Heart right ventricle (tissue), 16 donors: ENCODE measurements at regions not wholly inside any gene's neighbourhood (a gene's known extent, or its start where the extent isn't known, plus 50 kb on each side); places are given as distances from the start of the nearest gene placed in this dataset.

Experiments used
- ATAC-seq, 8 donors: fragments of 200-7000 bp; cut with Tn5 transposase; one replicate each; pipeline ENCODE4 v1.9.1; 2020; ENCODE audit warnings: mild to moderate bottlenecking in 8 of 8, moderate library complexity in 8 of 8, moderate number of reproducible peaks in 1 of 8
- DNase-seq, 2 donors: peaks; one replicate each; pipeline ENCODE4 v3.0.0-alpha.2; 2020
- H3K27ac ChIP-seq, 10 donors: fragments of 200-600 bp; sonication (generic) in 2 of 10; one replicate each; pipeline versions ENCODE4 v1.5.0 to v1.8.0; 2020 to 2022; ENCODE audit warnings: mild to moderate bottlenecking in 3 of 10
- H3K27me3 ChIP-seq, 7 donors: fragments of 200-600 bp; one replicate each; pipeline ENCODE4 v1.8.0; 2021 to 2022; ENCODE audit warnings: mild to moderate bottlenecking in 2 of 7
- H3K36me3 ChIP-seq, 9 donors: fragments of 200-600 bp; sonication (generic) in 1 of 9; one replicate each; pipeline versions ENCODE4 v1.5.0 to v1.8.0; 2020 to 2022; ENCODE audit warnings: mild to moderate bottlenecking in 2 of 9
- H3K4me1 ChIP-seq, 9 donors: fragments of 200-600 bp; sonication (generic) in 1 of 9; one replicate each; pipeline versions ENCODE4 v1.5.0 to v1.8.0; 2020 to 2022; ENCODE audit warnings: mild to moderate bottlenecking in 4 of 9
- H3K4me3 ChIP-seq, 10 donors: fragments of 200-600 bp; sonication (generic) in 2 of 10; one replicate each; pipeline versions ENCODE4 v1.5.0 to v1.8.0; 2020 to 2022; ENCODE audit warnings: mild to moderate bottlenecking in 7 of 10, moderate library complexity in 2 of 10
- H3K9me3 ChIP-seq, 11 donors: fragments of 200-600 bp in 10 of 11; sonication (generic) in 2 of 11; one replicate each; pipeline versions ENCODE4 v1.5.0 to v1.8.0; 2013 to 2022; ENCODE audit warnings: mild to moderate bottlenecking in 2 of 11, control low read depth in 1 of 11, moderate library complexity in 1 of 11
- WGBS, 2 donors: extraction: QIAGEN DNeasy Blood & Tissue Kit; methylation state at CpG; one replicate each; pipeline ENCODE4 v1.1.7; 2013; ENCODE audit warnings: inconsistent platforms in 1 of 2; 5-methylcytosine and 5-hydroxymethylcytosine counted together
- intact Hi-C, 10 donors: fragments of 100-400 bp; cut with DNase I; formaldehyde crosslinking; loops; one replicate each; pipeline versions ENCODE4 v1.11.1 to v1.14.2; 2022
- TF ChIP-seq, protein P1 (sequence below), 9 donors: fragments of 200-600 bp; sonication (generic) in 2 of 9; IDR thresholded peaks; one replicate each; pipeline versions ENCODE4 v1.5.0 to v1.8.0; 2021 to 2022; ENCODE audit warnings: antibody characterized with exemption in 9 of 9, mild to moderate bottlenecking in 5 of 9, moderate library complexity in 1 of 9
- donor health status: Arrhythmogenic right ventricular cardiomyopathy.
- donor health status: ischemic (EF 13 %, LVEDD 7.1; RV severe dilation, severe dysfunction).
- donor health status: healthy with polysubstance abuse.
- donor health status: DM: no; HTN: yes; CAD: no.
- donor health status: DM: no; HTN: no; CAD: no.
- donor health status: ischemic (EF 25% LVEDD 6.9; RV normal size, moderate dysfunction).
- donor health status: ischemic (EF 25% LVEDD 5.7; RV mildly dilated, moderate dysfunction).
- donor health status: healthy.
- donor health status: DM: yes; HTN: yes; CAD: no.
- donor health status: Ischemic cardiomyopathy.
- donor health status: ischemic (EF 35%, LVEDD 5.7; RV mildly dilated, moderate dysfunction).
- donor health status: nonischemic (EF 11% LVEDD 7.7; RV severe dilation, severe dysfunction).
- donor health status: DM: yes; HTN: yes; CAD: no.
- donor health status: PGD.
- donor health status: ischemic (EF 29% LVEDD 5.4; RV normal size, mild dysfunction).
- donor health status: nonischemic (EF 23%, LVEDD 6.1; RV moderate dilation, normal function).

DNA sequence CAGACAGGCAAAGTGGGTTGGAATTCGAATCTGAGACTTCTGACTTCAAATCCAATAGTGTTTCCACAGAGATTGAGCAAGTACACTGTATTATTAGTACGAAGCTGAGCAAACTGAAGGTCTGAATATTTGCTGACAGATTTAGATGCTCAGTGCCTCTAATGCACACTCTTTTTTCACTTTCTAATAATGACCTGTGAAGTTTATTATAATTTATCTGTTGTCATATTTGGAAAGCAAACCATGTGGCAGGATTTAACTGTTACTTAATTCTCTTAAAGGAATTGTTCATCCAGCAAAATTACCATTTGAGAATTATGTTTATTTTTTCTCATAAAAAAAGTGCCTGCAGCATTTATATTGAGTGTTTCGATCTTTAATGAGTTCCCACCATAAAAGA is 277.3 kb downstream of the DMRT2 start:
- H3K4me1 ChIP-seq: no peaks in the 10 kb centered on the region
- 65 to 69% methylated on average over 3 of the region's 3 CpGs for WGBS, 2 donors
- no peak overlapping the region for H3K27ac ChIP-seq
- DNase-seq (no peak), ATAC-seq (no peak)
- H3K9me3 ChIP-seq: no peaks in the 10 kb centered on the region
- intact Hi-C loops: no loop called here
- H3K4me3 ChIP-seq: no peak overlapping the region
- TF ChIP-seq, protein P1, sequence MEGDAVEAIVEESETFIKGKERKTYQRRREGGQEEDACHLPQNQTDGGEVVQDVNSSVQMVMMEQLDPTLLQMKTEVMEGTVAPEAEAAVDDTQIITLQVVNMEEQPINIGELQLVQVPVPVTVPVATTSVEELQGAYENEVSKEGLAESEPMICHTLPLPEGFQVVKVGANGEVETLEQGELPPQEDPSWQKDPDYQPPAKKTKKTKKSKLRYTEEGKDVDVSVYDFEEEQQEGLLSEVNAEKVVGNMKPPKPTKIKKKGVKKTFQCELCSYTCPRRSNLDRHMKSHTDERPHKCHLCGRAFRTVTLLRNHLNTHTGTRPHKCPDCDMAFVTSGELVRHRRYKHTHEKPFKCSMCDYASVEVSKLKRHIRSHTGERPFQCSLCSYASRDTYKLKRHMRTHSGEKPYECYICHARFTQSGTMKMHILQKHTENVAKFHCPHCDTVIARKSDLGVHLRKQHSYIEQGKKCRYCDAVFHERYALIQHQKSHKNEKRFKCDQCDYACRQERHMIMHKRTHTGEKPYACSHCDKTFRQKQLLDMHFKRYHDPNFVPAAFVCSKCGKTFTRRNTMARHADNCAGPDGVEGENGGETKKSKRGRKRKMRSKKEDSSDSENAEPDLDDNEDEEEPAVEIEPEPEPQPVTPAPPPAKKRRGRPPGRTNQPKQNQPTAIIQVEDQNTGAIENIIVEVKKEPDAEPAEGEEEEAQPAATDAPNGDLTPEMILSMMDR (IDR thresholded peaks at IDR 0.05): no peak
- peaks cover 0 to 3% (median 0%) of the 10 kb centered on the region in 7 donors for H3K27me3 ChIP-seq
- no peaks in the 10 kb centered on the region for H3K36me3 ChIP-seq

DNA sequence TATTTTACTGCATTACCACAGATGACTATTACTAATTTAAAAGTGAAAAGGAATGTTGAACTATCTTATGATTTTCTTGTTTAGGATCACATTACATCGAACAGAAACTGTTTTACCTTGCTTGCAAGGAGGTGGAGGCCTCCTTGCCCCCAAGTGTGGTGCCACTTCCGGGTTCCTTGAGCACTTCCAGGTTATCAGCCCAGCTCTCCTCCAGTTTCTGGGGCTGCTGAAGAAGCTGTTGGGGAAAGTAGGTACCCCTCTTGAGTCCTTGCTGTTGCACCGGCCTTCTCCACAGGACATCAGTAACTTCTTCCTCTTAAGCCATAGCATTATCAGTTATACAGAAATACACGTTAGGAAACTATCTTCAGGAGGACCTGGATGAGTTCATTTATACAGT is 278.2 kb downstream of the DMRT2 start:
- H3K4me1 ChIP-seq: no peaks in the 10 kb centered on the region
- H3K9me3 ChIP-seq: peaks cover 0 to 5% (median 0%) of the 10 kb centered on the region in 11 donors
- intact Hi-C loops: no loop called here
- H3K27me3 ChIP-seq: peaks cover 0 to 3% (median 0%) of the 10 kb centered on the region in 7 donors
- WGBS, 2 donors: 71% methylated on average over 4 of the region's 4 CpGs
- no peak overlapping the region for H3K4me3 ChIP-seq
- ATAC-seq: no peak
- H3K36me3 ChIP-seq: no peaks in the 10 kb centered on the region
- TF ChIP-seq, protein P1 (IDR thresholded peaks at IDR 0.05): no peak
- no peak overlapping the region for H3K27ac ChIP-seq
- no peak for DNase-seq

DNA sequence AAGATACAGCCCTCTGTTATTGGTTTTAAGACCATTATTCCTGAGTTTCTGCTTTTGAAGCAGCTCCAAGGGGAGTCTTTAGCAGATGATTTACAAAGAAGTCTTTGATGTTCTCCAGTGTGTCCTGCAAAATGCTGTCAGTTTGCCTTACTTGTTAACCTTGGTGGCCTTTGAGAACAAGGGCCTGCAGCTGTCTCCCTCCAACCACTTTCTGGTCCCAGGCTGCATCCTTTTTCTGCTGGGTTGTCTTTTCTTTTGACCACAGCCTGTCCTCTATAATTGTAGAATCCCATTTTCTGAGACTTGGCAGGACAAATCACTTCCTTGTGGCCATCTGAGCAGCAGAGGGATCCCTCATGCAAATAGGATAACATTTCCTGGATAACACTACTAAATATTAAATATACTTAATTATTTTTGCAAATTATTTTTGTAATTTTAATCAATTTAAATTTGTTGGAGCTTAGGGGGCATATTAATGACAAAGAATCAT is 281.4 kb downstream of the DMRT2 start:
- TF ChIP-seq, protein P1 (IDR thresholded peaks at IDR 0.05): no peak
- Histone ChIP-seq H3K4me1 (no peaks in the 10 kb centered on the region), H3K27ac (no peak overlapping the region), H3K27me3 (peaks cover 0 to 3% (median 0%) of the 10 kb centered on the region in 7 donors), H3K4me3 (no peak overlapping the region), H3K9me3 (peaks cover 0 to 5% (median 0%) of the 10 kb centered on the region in 11 donors), H3K36me3 (no peaks in the 10 kb centered on the region)
- intact Hi-C loops: loop anchor here in 1 of 10 donors (10.0 kb wide), 1 partner anchor 237 kb away; no protein-coding TSS in a partner anchor
- ATAC-seq: no peak
- DNase-seq: no peak

DNA sequence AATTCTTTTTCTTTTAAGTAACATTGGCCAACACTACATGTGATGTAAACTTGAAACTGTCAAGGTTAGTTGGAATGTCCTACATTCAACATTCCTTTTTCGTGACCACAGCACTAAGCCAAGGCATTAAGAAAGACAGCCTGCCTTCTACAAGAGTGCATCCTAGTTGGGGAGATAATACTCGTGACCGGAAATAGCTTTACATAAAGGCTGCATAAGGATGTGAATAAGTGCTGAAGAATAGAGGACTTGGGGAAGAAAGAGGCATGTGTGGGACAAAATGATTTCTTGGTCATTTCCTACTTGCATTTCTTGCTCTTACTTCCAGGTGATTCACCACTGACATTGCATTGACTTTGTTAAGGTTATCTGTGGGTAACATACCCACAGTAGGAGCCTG is 282.0 kb downstream of the DMRT2 start:
- ATAC-seq: no peak
- Histone ChIP-seq H3K27ac (no peak overlapping the region), H3K9me3 (peaks cover 0 to 5% (median 0%) of the 10 kb centered on the region in 11 donors), H3K4me1 (no peaks in the 10 kb centered on the region), H3K36me3 (no peaks in the 10 kb centered on the region), H3K27me3 (peaks cover 0 to 3% (median 0%) of the 10 kb centered on the region in 7 donors), H3K4me3 (no peak overlapping the region)
- 46 to 57% methylated on average over 3 of the region's 3 CpGs for WGBS, 2 donors
- intact Hi-C loops: loop anchor here in 1 of 10 donors (10.0 kb wide), 1 partner anchor 237 kb away; no protein-coding TSS in a partner anchor
- no peak for DNase-seq
- TF ChIP-seq, protein P1 (IDR thresholded peaks at IDR 0.05): no peak
